DOHH2 (cell line): ENCODE measurements at regions not wholly inside any gene's neighbourhood (a gene's known extent, or its start where the extent isn't known, plus 50 kb on each side); places are given as distances from the start of the nearest gene placed in this dataset.

Experiments used
- H3F3A ChIP-seq: fragments of 200-600 bp; sonication (generic), shearing (Covaris generic); 2 replicates; pipeline ENCODE4 v1.6.0; 2016; ENCODE audit warnings: antibody characterized with exemption, mild to moderate bottlenecking; ENCODE audit not compliant: control insufficient read depth, insufficient read depth
- H3K27ac ChIP-seq: fragments of 200-600 bp; sonication (generic); 2 replicates; pipeline ENCODE4 v1.5.1; 2014; ENCODE audit warnings: low read depth, mild to moderate bottlenecking, low read length, moderate library complexity
- H3K27me3 ChIP-seq: fragments of 200-600 bp; sonication (generic); 2 replicates; pipeline ENCODE4 v1.6.1; 2014; ENCODE audit warnings: mild to moderate bottlenecking, low read length, mixed read lengths; ENCODE audit not compliant: control insufficient read depth
- H3K36me3 ChIP-seq: fragments of 200-600 bp; sonication (generic); 2 replicates; pipeline ENCODE4 v1.6.1; 2014; ENCODE audit warnings: mild to moderate bottlenecking, low read length, moderate library complexity, mixed read lengths; ENCODE audit not compliant: control insufficient read depth
- H3K4me1 ChIP-seq: fragments of 200-600 bp; sonication (generic); 2 replicates; pipeline ENCODE4 v1.6.1; 2014; ENCODE audit warnings: mild to moderate bottlenecking, low read length, mixed read lengths; ENCODE audit not compliant: control insufficient read depth
- H3K4me2 ChIP-seq: fragments of 200-600 bp; sonication (generic); 2 replicates; pipeline ENCODE4 v1.6.0; 2014; ENCODE audit warnings: mild to moderate bottlenecking, low read length, moderate library complexity
- H3K4me3 ChIP-seq: fragments of 200-600 bp; sonication (generic); 2 replicates; pipeline ENCODE4 v1.5.1; 2014; ENCODE audit warnings: mild to moderate bottlenecking, low read length, mixed read lengths
- H3K79me2 ChIP-seq: fragments of 200-600 bp; sonication (generic); 2 replicates; pipeline ENCODE4 v1.6.1; 2014; ENCODE audit warnings: mild to moderate bottlenecking, low read length, mixed read lengths; ENCODE audit not compliant: control insufficient read depth
- H3K9me2 ChIP-seq: fragments of 200-600 bp; sonication (generic); replicated peaks from 2 replicates; pipeline ENCODE4 v1.6.1; 2014; ENCODE audit warnings: mild to moderate bottlenecking, low read length, mixed read lengths; ENCODE audit not compliant: control insufficient read depth
- H3K9me3 ChIP-seq: fragments of 200-600 bp; sonication (generic); 2 replicates; pipeline ENCODE4 v1.6.1; 2014; ENCODE audit warnings: antibody characterized with exemption, low read length, mixed read lengths; ENCODE audit not compliant: control insufficient read depth, insufficient read depth
- H4K20me1 ChIP-seq: fragments of 200-600 bp; sonication (generic); 2 replicates; pipeline ENCODE4 v1.6.0; 2014; ENCODE audit warnings: low read depth, mild to moderate bottlenecking, antibody characterized with exemption, low read length, moderate library complexity; ENCODE audit not compliant: control insufficient read depth, insufficient read depth
- CTCF ChIP-seq: fragments of 200-600 bp; sonication (generic); IDR thresholded peaks from one replicate; pipeline ENCODE4 v1.5.1; 2014; ENCODE audit warnings: antibody characterized with exemption, mild to moderate bottlenecking, low read depth, low read length; ENCODE audit not compliant: poor library complexity, severe bottlenecking
- EZH2phosphoT487 ChIP-seq: fragments of 200-600 bp; sonication (generic); IDR thresholded peaks from 2 replicates; pipeline ENCODE4 v1.6.1; 2017; ENCODE audit warnings: borderline replicate concordance, mild to moderate bottlenecking, antibody characterized with exemption, low read length, moderate library complexity, mixed read lengths

GRCh38 chr17:13222975-13223374 lies 205.1 kb upstream of the ELAC2 start:
- H3K9me2 ChIP-seq = no peaks in the 10 kb centered on the region
- H3K4me2 ChIP-seq = no peak overlapping the region
- H3K27me3 ChIP-seq = no peaks in the 10 kb centered on the region
- no peak overlapping the region for H3K4me3 ChIP-seq
- H3K27ac ChIP-seq = no peak overlapping the region
- H4K20me1 ChIP-seq = no peaks in the 10 kb centered on the region
- no peaks in the 10 kb centered on the region for H3K4me1 ChIP-seq
- H3K79me2 ChIP-seq = no peaks in the 10 kb centered on the region
- H3K9me3 ChIP-seq = no peaks in the 10 kb centered on the region
- TF ChIP-seq EZH2phosphoT487 = no peak
- TF ChIP-seq CTCF = no peak
- H3K36me3 ChIP-seq = no peaks in the 10 kb centered on the region
- no peaks in the 10 kb centered on the region for H3F3A ChIP-seq

GRCh38 chr17:13212860-13213259 lies 195.0 kb upstream of the ELAC2 start:
- Histone ChIP-seq H3K9me2 (no peaks in the 10 kb centered on the region), H3F3A (no peaks in the 10 kb centered on the region), H3K79me2 (no peaks in the 10 kb centered on the region), H3K27ac (no peak overlapping the region), H3K4me3 (no peak overlapping the region), H3K4me1 (no peaks in the 10 kb centered on the region), H4K20me1 (no peaks in the 10 kb centered on the region), H3K4me2 (no peak overlapping the region), H3K27me3 (no peaks in the 10 kb centered on the region), H3K9me3 (no peaks in the 10 kb centered on the region), H3K36me3 (no peaks in the 10 kb centered on the region)
- TF ChIP-seq CTCF (no peak), EZH2phosphoT487 (no peak)

GRCh38 chr17:13209081-13209480 lies 191.3 kb upstream of the ELAC2 start:
- Histone ChIP-seq H3K36me3 (no peaks in the 10 kb centered on the region), H3K4me3 (no peak overlapping the region), H3K9me2 (no peaks in the 10 kb centered on the region), H3F3A (no peaks in the 10 kb centered on the region), H3K79me2 (no peaks in the 10 kb centered on the region), H3K27me3 (no peaks in the 10 kb centered on the region), H4K20me1 (no peaks in the 10 kb centered on the region), H3K4me1 (no peaks in the 10 kb centered on the region), H3K4me2 (no peak overlapping the region), H3K27ac (no peak overlapping the region), H3K9me3 (no peaks in the 10 kb centered on the region)
- no peak for TF ChIP-seq EZH2phosphoT487
- TF ChIP-seq CTCF = no peak

DNA sequence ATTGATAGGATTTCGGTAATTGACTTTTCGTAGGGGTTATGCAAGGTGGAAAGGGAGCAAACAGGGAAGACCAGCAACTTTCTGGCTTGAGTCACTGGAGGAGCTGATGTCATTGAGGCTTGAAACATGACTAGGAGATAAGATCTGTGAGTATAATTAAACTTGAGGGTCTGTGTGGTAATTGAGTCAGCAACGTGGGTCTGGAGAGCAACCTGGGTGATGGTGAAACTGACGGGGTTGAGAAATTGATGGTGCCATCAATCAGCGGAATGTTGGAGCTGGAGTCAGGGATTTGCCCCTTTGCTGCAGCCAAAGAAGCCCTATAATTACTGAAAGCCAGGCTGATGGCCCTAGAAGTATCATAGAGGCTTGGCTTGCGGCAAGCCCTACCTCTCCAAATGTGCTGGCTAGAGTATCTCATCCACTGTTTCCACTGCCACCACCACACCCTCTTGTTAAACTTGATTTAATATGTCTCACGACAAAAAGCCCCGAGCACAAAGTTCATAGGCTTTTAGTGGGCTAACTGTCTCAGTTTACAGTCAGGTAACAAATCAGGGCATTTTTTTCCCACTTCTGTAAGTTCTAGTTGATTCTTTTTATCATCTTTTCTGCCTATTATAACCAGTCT lies 186.9 kb upstream of the ELAC2 start:
- no peaks in the 10 kb centered on the region for H3K9me3 ChIP-seq
- no peaks in the 10 kb centered on the region for H3K9me2 ChIP-seq
- no peaks in the 10 kb centered on the region for H4K20me1 ChIP-seq
- no peaks in the 10 kb centered on the region for H3K79me2 ChIP-seq
- H3K4me2 ChIP-seq = no peak overlapping the region
- H3K4me3 ChIP-seq = no peak overlapping the region
- no peaks in the 10 kb centered on the region for H3K36me3 ChIP-seq
- no peaks in the 10 kb centered on the region for H3K27me3 ChIP-seq
- H3K4me1 ChIP-seq = no peaks in the 10 kb centered on the region
- TF ChIP-seq CTCF (no peak), EZH2phosphoT487 (no peak)
- H3F3A ChIP-seq = no peaks in the 10 kb centered on the region
- no peak overlapping the region for H3K27ac ChIP-seq
